ENCODE measurements at regions not wholly inside any gene's neighbourhood (a gene's known extent, or its start where the extent isn't known, plus 50 kb on each side); places are given as distances from the start of the nearest gene placed in this dataset.

- H3K4me1 ChIP-seq (ENCODE audit: insufficient read depth, low read length): peaks cover 5% of the 10 kb centered on the region; the same call in 1 of the 2 replicates
- H3K27ac ChIP-seq (ENCODE audit: low read length): no peak overlapping the region
- no peak for DNase-seq
- H3K9ac ChIP-seq (ENCODE audit: low read length): no peak overlapping the region
- no peaks in the 10 kb centered on the region for H4K20me1 ChIP-seq (ENCODE audit: low read length)
- CTCF ChIA-PET: no interaction called here
- no peak for ATAC-seq
- no peaks in the 10 kb centered on the region for H3K36me3 ChIP-seq (ENCODE audit: low read depth, low read length)
- H3F3A ChIP-seq (ENCODE audit: low read length, unreplicated experiment): peaks cover 6% of the 10 kb centered on the region
- no peak overlapping the region for H2AFZ ChIP-seq (ENCODE audit: low read length)
- H3K27me3 ChIP-seq (ENCODE audit: low read length): no peaks in the 10 kb centered on the region
- no peaks in the 10 kb centered on the region for H3K9me2 ChIP-seq (replicated peaks; ENCODE audit: low read length)
- H3K9me3 ChIP-seq (ENCODE audit: low read length): no peaks in the 10 kb centered on the region
- POLR2A ChIA-PET (ENCODE audit: unreplicated experiment): interaction anchor here (0.6 kb wide), 1 partner anchor 86 kb away, joined by 13 read pairs; no protein-coding TSS in a partner anchor
- intact Hi-C loops (cut with micrococcal nuclease): no loop called here
- TF ChIP-seq CTCF (conservative IDR thresholded peaks at IDR 0.05; ENCODE audit: low read depth, low read length) (no peak), EZH2phosphoT487 (IDR thresholded peaks at IDR 0.05; ENCODE audit: borderline replicate concordance, low read length) (no peak), EZH2 (IDR thresholded peaks at IDR 0.05; ENCODE audit: low read length, unreplicated experiment) (no peak)
- H3K4me3 ChIP-seq (ENCODE audit: low read length): no peak overlapping the region
- no peak overlapping the region for H3K4me2 ChIP-seq (ENCODE audit: low read length)
- no TSS peak for BruUV-seq (replicated peaks)
- H3K79me2 ChIP-seq (ENCODE audit: low read length): no peaks in the 10 kb centered on the region
These were observed 63.0 kb downstream of the DISP1 start for GRCh38 chr1:222877854-222878253.

GRCh38 chr1:222880587-222880986 lies 65.7 kb downstream of the DISP1 start:
- no peaks in the 10 kb centered on the region for H3K27me3 ChIP-seq (ENCODE audit: low read length)
- ATAC-seq (peak; percentile 71), DNase-seq (peak; percentile 84)
- ChIA-PET CTCF (no interaction called here), POLR2A (ENCODE audit: unreplicated experiment) (no interaction called here)
- TF ChIP-seq CTCF (conservative IDR thresholded peaks at IDR 0.05; ENCODE audit: low read depth, low read length) (no peak), EZH2phosphoT487 (IDR thresholded peaks at IDR 0.05; ENCODE audit: borderline replicate concordance, low read length) (no peak), EZH2 (IDR thresholded peaks at IDR 0.05; ENCODE audit: low read length, unreplicated experiment) (no peak)
- no TSS peak for BruUV-seq (replicated peaks)
- intact Hi-C loops (cut with micrococcal nuclease): no loop called here
- H2AFZ ChIP-seq (ENCODE audit: low read length): no peak overlapping the region
- no peak overlapping the region for H3K4me3 ChIP-seq (ENCODE audit: low read length)
- H3K4me1 ChIP-seq (ENCODE audit: insufficient read depth, low read length): peaks cover 5% of the 10 kb centered on the region; the same call in 1 of the 2 replicates
- H3K27ac ChIP-seq (ENCODE audit: low read length): peak overlapping the region; percentile 8; the same call in 1 of the 2 replicates
- no peak overlapping the region for H3K4me2 ChIP-seq (ENCODE audit: low read length)
- no peaks in the 10 kb centered on the region for H3K36me3 ChIP-seq (ENCODE audit: low read depth, low read length)
- peaks cover 6% of the 10 kb centered on the region for H3F3A ChIP-seq (ENCODE audit: low read length, unreplicated experiment)
- H3K79me2 ChIP-seq (ENCODE audit: low read length): no peaks in the 10 kb centered on the region
- H3K9me3 ChIP-seq (ENCODE audit: low read length): no peaks in the 10 kb centered on the region
- H4K20me1 ChIP-seq (ENCODE audit: low read length): no peaks in the 10 kb centered on the region
- no peaks in the 10 kb centered on the region for H3K9me2 ChIP-seq (replicated peaks; ENCODE audit: low read length)
- H3K9ac ChIP-seq (ENCODE audit: low read length): no peak overlapping the region

GRCh38 chr1:222886194-222886854 lies 71.5 kb downstream of the DISP1 start:
- Histone ChIP-seq H3K9me2 (replicated peaks; ENCODE audit: low read length) (no peaks in the 10 kb centered on the region), H3K9ac (ENCODE audit: low read length) (no peak overlapping the region), H3K9me3 (ENCODE audit: low read length) (no peaks in the 10 kb centered on the region), H3K4me1 (ENCODE audit: insufficient read depth, low read length) (peaks cover 14% of the 10 kb centered on the region), H3K27me3 (ENCODE audit: low read length) (no peaks in the 10 kb centered on the region), H3K4me2 (ENCODE audit: low read length) (no peak overlapping the region), H4K20me1 (ENCODE audit: low read length) (no peaks in the 10 kb centered on the region), H3K36me3 (ENCODE audit: low read depth, low read length) (no peaks in the 10 kb centered on the region), H3F3A (ENCODE audit: low read length, unreplicated experiment) (no peaks in the 10 kb centered on the region), H3K27ac (ENCODE audit: low read length) (no peak overlapping the region), H3K4me3 (ENCODE audit: low read length) (no peak overlapping the region), H2AFZ (ENCODE audit: low read length) (no peak overlapping the region), H3K79me2 (ENCODE audit: low read length) (no peaks in the 10 kb centered on the region)
- ChIA-PET CTCF (no interaction called here), POLR2A (ENCODE audit: unreplicated experiment) (interaction anchor here (0.6 kb wide), 1 partner anchor 88 kb away, joined by 3 read pairs; no protein-coding TSS in a partner anchor)
- no peak for TF ChIP-seq CTCF (conservative IDR thresholded peaks at IDR 0.05; ENCODE audit: low read depth, low read length)
- TF ChIP-seq EZH2 (IDR thresholded peaks at IDR 0.05; ENCODE audit: low read length, unreplicated experiment): no peak
- no peak for TF ChIP-seq EZH2phosphoT487 (IDR thresholded peaks at IDR 0.05; ENCODE audit: borderline replicate concordance, low read length)
- no peak for ATAC-seq
- intact Hi-C loops (cut with micrococcal nuclease): no loop called here
- no TSS peak for BruUV-seq (replicated peaks)
- DNase-seq: no peak

Measured in PC-3 (cell line).